ENCODE measurements at regions not wholly inside any gene's neighbourhood (a gene's known extent, or its start where the extent isn't known, plus 50 kb on each side); places are given as distances from the start of the nearest gene placed in this dataset.
"Not testable (repeated sequence)": the region's sequence is repeated elsewhere in the genome, so short reads cannot be mapped to it uniquely, and the experiment has no call there.

GRCh38 chr6:167415441-167415961 lies 90.6 kb downstream of the TTLL2 start:
- H3K27me3 ChIP-seq (ENCODE audit: insufficient read depth, poor library complexity, severe bottlenecking): peaks cover 10% of the 10 kb centered on the region
- H3K4me1 ChIP-seq (ENCODE audit: insufficient read depth, poor library complexity, severe bottlenecking): no peaks in the 10 kb centered on the region
- H3K36me3 ChIP-seq (ENCODE audit: low read depth): no peaks in the 10 kb centered on the region
- H3K4me3 ChIP-seq (ENCODE audit: severe bottlenecking): no peak overlapping the region
- no peak overlapping the region for H3K27ac ChIP-seq (ENCODE audit: poor library complexity, severe bottlenecking)
- TF ChIP-seq CTCF (IDR thresholded peaks at IDR 0.05; ENCODE audit: poor library complexity, severe bottlenecking): no peak
- ATAC-seq (ENCODE audit: low read depth): no peak
- no peak for DNase-seq (ENCODE audit: low spot score)
- H3K9me3 ChIP-seq (ENCODE audit: severe bottlenecking): no peaks in the 10 kb centered on the region

DNA sequence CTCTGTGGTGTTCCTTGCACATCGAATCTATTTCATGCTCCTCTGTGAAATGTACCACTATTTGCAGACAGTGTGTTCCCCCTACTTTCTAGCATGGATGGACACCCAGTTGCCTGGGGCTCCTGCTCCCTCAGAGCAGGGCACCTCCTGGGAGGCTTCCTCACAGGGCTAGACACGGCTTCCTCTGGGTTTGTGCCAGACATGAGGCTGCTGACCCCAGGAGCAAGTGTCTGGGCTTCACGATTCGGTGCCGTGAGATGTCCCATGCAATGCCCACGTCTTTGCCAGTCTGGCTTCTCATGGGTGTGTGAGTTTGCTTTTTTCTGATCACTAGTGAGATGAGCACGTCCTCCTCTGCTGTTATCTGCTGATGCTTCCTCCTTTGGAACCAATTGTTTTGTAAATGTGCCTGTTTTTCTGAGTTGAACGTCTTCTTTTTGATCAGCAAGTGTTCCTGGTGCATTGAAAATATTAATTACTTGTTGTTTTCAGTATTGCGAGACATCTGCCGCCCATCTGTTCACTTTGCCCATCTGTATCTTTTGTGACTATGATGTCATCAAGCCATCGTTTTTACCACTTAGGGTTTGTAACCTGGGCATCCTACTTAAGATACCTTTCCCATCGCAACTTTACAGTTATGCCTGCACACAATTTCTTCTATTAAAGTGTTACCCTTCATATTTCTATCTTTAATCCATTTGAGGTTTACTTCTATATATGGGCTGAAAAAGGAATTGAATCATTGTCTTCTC lies 92.0 kb downstream of the TTLL2 start:
- DNase-seq (ENCODE audit: low spot score) (no peak), ATAC-seq (ENCODE audit: low read depth) (no peak)
- TF ChIP-seq CTCF (IDR thresholded peaks at IDR 0.05; ENCODE audit: poor library complexity, severe bottlenecking): no peak
- Histone ChIP-seq H3K4me3 (ENCODE audit: severe bottlenecking) (no peak overlapping the region), H3K27ac (ENCODE audit: poor library complexity, severe bottlenecking) (no peak overlapping the region), H3K36me3 (ENCODE audit: low read depth) (no peaks in the 10 kb centered on the region), H3K9me3 (ENCODE audit: severe bottlenecking) (no peaks in the 10 kb centered on the region), H3K4me1 (ENCODE audit: insufficient read depth, poor library complexity, severe bottlenecking) (no peaks in the 10 kb centered on the region), H3K27me3 (ENCODE audit: insufficient read depth, poor library complexity, severe bottlenecking) (peaks cover 10% of the 10 kb centered on the region)

- ATAC-seq (ENCODE audit: low read depth) (no peak), DNase-seq (ENCODE audit: low spot score) (no peak)
- Histone ChIP-seq H3K27me3 (ENCODE audit: insufficient read depth, poor library complexity, severe bottlenecking) (peaks cover 10% of the 10 kb centered on the region), H3K9me3 (ENCODE audit: severe bottlenecking) (no peaks in the 10 kb centered on the region), H3K4me1 (ENCODE audit: insufficient read depth, poor library complexity, severe bottlenecking) (no peaks in the 10 kb centered on the region), H3K4me3 (ENCODE audit: severe bottlenecking) (no peak overlapping the region), H3K27ac (ENCODE audit: poor library complexity, severe bottlenecking) (no peak overlapping the region), H3K36me3 (ENCODE audit: low read depth) (no peaks in the 10 kb centered on the region)
- TF ChIP-seq CTCF (IDR thresholded peaks at IDR 0.05; ENCODE audit: poor library complexity, severe bottlenecking): no peak
Measured at GRCh38 chr6:167420177-167420576, 95.3 kb downstream of the TTLL2 start.

- Histone ChIP-seq H3K9me3 (ENCODE audit: severe bottlenecking) (no peaks in the 10 kb centered on the region), H3K4me1 (ENCODE audit: insufficient read depth, poor library complexity, severe bottlenecking) (no peaks in the 10 kb centered on the region), H3K36me3 (ENCODE audit: low read depth) (no peaks in the 10 kb centered on the region), H3K4me3 (ENCODE audit: severe bottlenecking) (no peak overlapping the region), H3K27ac (ENCODE audit: poor library complexity, severe bottlenecking) (no peak overlapping the region), H3K27me3 (ENCODE audit: insufficient read depth, poor library complexity, severe bottlenecking) (peaks cover 10% of the 10 kb centered on the region)
- ATAC-seq (ENCODE audit: low read depth) (no peak), DNase-seq (ENCODE audit: low spot score) (no peak)
- TF ChIP-seq CTCF (IDR thresholded peaks at IDR 0.05; ENCODE audit: poor library complexity, severe bottlenecking): no peak
Measured at GRCh38 chr6:167420858-167421766, 96.2 kb downstream of the TTLL2 start.

DNA sequence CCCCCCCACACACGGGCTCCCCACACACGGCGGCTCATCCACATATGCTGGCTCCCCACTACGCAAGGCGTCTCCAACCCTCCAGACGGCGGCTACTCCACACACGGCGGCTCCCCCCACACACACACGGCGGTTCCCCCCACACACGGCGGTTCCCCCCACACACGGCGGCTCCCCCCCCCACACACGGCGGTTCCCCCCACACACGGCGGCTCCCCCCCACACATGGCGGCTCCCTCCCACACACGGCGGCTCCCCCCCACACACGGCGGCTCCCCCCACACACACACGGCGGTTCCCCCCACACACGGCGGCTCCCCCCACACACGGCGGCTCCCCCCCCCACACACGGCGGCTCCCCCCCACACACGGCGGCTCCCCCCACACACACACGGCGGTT lies 97.1 kb downstream of the TTLL2 start:
- not testable (repeated sequence) for ATAC-seq (ENCODE audit: low read depth); H3K9me3 ChIP-seq (ENCODE audit: severe bottlenecking); DNase-seq (ENCODE audit: low spot score); H3K27ac ChIP-seq (ENCODE audit: poor library complexity, severe bottlenecking); H3K4me1 ChIP-seq (ENCODE audit: insufficient read depth, poor library complexity, severe bottlenecking); H3K36me3 ChIP-seq (ENCODE audit: low read depth); H3K4me3 ChIP-seq (ENCODE audit: severe bottlenecking)
- H3K27me3 ChIP-seq (ENCODE audit: insufficient read depth, poor library complexity, severe bottlenecking): peaks cover 10% of the 10 kb centered on the region

All from RWPE2 (cell line).